Right kidney (tissue), 1 donor: ENCODE measurements at regions not wholly inside any gene's neighbourhood (a gene's known extent, or its start where the extent isn't known, plus 50 kb on each side); places are given as distances from the start of the nearest gene placed in this dataset.

Source experiments
- DNase-seq: peaks from one replicate; pipeline ENCODE4 v3.0.0-alpha.2; 2016

GRCh38 chr13:89610881-89611280 lies 1736.6 kb upstream of the MIR17HG start:
- no peak for DNase-seq

GRCh38 chr13:89627996-89628395 lies 1719.5 kb upstream of the MIR17HG start:
- no peak for DNase-seq

- DNase-seq: no peak
Measured at GRCh38 chr13:89628567-89628966, 1718.9 kb upstream of the MIR17HG start.

GRCh38 chr13:89650226-89650625 lies 1697.3 kb upstream of the MIR17HG start:
- DNase-seq: no peak

GRCh38 chr13:89660752-89661151 lies 1686.7 kb upstream of the MIR17HG start:
- DNase-seq: no peak

- no peak for DNase-seq
Measured at GRCh38 chr13:89673789-89674311, 1673.6 kb upstream of the MIR17HG start.

- no peak for DNase-seq
Measured at GRCh38 chr13:89678466-89679121, 1668.9 kb upstream of the MIR17HG start.

GRCh38 chr13:89684896-89685295 lies 1662.6 kb upstream of the MIR17HG start:
- DNase-seq: no peak

GRCh38 chr13:89686171-89686570 lies 1661.3 kb upstream of the MIR17HG start:
- DNase-seq: no peak

GRCh38 chr13:89687066-89687465 lies 1660.4 kb upstream of the MIR17HG start:
- no peak for DNase-seq

GRCh38 chr13:89688918-89689317 lies 1658.6 kb upstream of the MIR17HG start:
- DNase-seq: no peak

GRCh38 chr13:89694451-89694850 lies 1653.0 kb upstream of the MIR17HG start:
- DNase-seq: no peak

- DNase-seq: peak; percentile 18
Measured at GRCh38 chr13:89695343-89696257, 1651.9 kb upstream of the MIR17HG start.

GRCh38 chr13:89701913-89702312 lies 1645.6 kb upstream of the MIR17HG start:
- no peak for DNase-seq

GRCh38 chr13:89704040-89704439 lies 1643.4 kb upstream of the MIR17HG start:
- no peak for DNase-seq

- DNase-seq: no peak
Measured at GRCh38 chr13:89708013-89708412, 1639.5 kb upstream of the MIR17HG start.

GRCh38 chr13:89721216-89721615 lies 1626.3 kb upstream of the MIR17HG start:
- no peak for DNase-seq

GRCh38 chr13:89726690-89727435 lies 1620.6 kb upstream of the MIR17HG start:
- DNase-seq: no peak

- DNase-seq: no peak
Measured at GRCh38 chr13:89733829-89734228, 1613.7 kb upstream of the MIR17HG start.

GRCh38 chr13:89737051-89737450 lies 1610.4 kb upstream of the MIR17HG start:
- DNase-seq: no peak

- DNase-seq: no peak
Measured at GRCh38 chr13:89738072-89738471, 1609.4 kb upstream of the MIR17HG start.

- no peak for DNase-seq
Measured at GRCh38 chr13:89740994-89741685, 1606.3 kb upstream of the MIR17HG start.
